HG02943 (cell line): ENCODE measurements at regions not wholly inside any gene's neighbourhood (a gene's known extent, or its start where the extent isn't known, plus 50 kb on each side); places are given as distances from the start of the nearest gene placed in this dataset.

ENCODE experiments used
- ATAC-seq: cut with Tn5 transposase; IDR thresholded peaks from one replicate; pipeline ENCODE4 v1.9.1; 2021; ENCODE audit warnings: mild to moderate bottlenecking, low read depth, moderate library complexity; ENCODE audit not compliant: unreplicated experiment

DNA sequence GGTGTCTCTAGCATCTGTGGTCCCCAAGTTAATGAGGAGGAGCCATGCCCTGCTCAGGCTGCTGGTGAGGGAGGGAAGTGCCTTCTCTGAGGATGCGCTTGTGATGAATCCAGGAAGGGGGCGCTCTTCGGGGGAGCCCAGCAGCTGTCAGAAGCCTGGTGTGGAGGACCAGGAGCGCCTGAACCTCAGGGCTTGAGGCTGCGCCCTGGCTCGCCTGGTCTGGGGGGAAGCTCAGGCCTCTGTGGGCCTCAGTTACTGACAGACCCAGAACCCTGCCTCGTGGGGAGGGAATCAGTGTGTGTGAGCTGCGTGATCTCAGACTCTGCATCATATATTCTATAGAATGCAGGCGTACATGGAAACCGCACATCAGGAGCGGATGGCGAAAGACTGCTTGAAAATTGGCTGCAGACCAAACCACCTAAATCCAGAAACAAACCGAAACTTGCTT lies 126.1 kb downstream of the SEC14L1 start:
- no peak for ATAC-seq

DNA sequence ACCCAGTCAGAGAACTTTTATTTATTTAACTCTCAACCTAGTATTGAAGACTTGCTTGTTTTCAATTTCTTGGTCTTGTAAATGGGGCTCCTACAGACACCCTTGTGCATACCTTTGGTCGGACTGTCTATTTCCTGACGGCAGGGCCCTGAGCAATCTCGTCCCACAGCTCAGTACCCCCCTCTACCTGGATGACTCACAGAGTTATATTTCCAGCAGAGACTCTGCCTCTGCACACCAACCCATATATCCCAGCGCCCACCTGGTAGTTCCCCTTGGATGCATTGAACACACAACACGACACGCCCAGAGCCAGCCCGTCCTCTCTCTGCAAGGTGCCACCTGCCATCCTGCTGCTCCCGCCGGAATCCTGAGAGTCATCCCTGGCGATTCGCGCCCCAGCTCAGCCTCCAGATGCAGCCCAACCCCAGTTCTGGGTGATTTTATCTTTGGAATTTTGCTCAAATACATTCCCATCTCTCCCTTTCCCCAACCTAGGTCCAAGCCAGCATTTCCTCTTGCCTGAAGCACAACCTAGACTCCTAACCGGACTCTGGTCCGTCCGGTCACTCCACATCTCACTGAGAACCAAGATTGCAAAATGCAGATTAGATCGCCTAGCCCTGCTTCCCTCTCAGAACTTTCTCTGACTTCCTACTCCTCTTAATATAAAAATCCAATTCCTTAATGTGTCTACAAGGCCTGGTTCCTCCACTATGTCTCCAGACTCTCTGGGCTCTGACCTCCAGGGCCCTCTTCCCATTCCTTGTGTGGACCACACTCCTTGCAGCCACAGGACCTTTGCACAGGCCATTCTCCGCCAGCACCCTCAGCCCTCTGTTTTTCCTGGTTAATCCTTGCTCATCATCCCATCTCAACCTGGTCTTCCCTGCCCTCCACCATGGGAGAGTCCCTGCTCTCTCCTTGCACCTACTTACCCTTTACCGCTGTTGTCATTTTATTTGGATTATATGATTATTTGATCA lies 129.2 kb downstream of the SEC14L1 start:
- ATAC-seq = no peak

DNA sequence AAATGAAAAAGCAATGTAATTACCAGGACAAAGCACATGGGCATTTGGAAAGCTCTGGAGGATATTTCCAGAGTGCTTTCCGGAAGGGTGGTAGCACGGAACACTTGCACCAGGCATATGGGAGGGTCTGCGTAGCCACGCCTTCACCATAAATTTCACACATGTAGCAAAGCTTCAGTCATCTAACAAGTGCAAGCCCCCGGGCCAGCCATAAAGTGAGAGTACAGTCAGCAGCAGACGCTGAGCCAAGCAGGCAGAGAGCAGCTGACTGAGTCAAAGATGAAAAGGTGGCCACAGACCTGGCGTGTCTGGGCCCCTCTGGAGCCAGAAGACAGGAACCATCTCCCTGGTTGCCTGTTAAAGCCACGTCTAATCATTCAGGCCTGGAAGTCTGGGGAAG lies 130.6 kb downstream of the SEC14L1 start:
- no peak for ATAC-seq

DNA sequence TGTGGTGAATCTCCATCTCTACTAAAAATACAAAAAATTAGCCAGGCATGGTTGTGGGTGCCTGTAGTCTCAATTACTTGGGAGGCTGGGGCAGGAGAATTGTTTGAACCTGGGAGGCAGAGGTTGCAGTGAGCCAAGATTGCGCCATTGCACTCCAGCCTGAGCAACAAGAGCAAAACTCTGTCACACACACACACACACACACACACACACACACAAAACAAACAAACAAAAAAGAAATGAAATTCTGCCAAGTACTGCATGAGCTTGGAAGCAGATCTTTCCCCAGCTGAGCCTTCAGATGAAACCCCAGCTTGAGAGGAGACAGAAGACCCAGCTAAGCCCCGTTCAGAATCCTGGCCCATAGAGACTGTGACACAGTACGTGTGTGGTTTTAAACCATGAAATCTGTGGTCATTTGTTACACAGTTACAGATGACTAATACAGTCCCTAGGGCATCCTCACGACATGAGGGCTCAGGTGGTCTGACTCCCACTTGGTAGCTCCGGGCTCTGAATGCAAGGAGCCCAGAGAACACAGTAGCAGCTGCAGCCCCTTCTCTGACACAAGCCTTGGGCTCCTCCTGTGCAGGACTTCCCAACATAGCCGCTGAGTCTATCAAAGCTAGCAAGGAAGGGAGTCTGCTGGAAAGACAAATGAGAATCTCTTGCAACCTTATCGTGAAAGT lies 132.8 kb downstream of the SEC14L1 start:
- ATAC-seq = no peak

DNA sequence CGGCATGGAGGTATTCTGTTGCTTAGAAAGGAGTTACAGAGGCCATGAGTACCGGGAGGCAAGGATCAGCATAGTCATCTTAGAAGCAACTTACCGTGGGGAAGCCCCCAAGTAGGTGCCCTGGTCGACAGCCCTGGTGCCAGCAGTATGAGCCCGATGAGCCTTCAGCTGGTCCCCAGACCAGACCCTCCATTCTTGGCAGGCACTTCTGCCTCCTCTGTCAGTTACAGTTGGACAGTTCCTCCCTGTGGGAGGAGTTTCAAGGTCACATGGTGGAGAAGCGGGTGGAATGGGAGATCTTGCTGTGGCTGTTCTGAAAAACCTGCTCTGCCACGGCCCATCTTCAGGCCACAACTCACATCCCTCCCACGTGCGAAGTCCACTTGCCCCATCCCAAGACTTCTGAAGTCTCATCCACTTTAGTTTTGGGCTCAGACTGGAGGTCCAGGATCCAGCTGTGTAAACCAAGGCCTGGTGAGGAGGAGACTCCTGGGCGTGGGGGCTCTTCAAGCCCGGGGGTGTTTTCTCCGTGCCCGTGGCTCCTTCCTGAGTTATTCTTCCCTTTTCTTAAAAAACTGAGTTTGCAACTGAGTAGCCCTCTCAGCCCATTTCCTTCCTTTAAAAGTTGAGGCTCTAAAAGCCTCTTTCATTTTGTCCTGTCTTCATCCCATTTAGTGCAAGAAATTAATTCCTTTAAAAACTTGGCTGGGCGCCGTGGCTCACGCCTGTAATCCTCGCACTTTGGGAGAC lies 133.5 kb downstream of the SEC14L1 start:
- ATAC-seq = no peak

DNA sequence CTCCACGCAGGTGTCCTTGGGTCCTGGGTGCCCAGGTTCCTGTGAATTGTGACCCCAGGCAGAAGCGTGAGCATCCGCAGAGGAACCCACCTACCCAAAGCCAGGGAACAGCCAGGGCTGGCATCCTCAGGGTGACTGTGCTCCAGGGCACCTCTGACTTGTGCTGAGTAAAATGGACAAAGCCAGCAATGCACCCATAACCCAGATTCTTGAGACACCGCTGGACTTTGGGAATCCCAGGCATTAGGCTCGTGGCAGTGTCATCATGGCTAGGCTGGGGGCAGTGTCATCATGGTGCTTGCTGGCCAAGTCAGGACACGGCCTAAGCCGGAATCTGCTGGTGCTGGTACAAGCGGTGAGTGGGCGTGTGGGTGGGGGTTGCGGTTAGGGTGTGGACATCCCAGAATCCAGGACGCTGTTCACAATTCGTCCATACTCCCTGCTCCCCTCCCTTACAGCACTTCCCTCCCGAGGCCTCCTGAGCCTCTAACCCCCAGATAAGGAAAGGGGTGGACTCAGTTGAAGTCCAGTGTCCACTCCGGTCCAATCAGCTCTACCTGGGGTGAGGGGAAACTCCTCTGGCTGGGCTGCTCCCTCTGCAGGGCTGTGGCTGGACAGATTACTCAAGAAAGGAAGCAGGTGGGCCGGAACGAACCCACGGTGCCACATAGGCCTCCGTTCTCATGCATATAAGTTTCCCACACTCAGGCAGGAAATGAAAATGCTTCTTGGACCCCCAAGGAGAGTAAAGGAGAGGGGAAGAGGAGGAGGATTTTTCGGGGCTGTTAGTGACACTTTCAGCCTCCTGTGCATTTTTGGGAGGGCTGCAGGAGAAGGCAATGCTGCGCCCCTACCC lies 138.9 kb downstream of the SEC14L1 start:
- ATAC-seq = no peak

DNA sequence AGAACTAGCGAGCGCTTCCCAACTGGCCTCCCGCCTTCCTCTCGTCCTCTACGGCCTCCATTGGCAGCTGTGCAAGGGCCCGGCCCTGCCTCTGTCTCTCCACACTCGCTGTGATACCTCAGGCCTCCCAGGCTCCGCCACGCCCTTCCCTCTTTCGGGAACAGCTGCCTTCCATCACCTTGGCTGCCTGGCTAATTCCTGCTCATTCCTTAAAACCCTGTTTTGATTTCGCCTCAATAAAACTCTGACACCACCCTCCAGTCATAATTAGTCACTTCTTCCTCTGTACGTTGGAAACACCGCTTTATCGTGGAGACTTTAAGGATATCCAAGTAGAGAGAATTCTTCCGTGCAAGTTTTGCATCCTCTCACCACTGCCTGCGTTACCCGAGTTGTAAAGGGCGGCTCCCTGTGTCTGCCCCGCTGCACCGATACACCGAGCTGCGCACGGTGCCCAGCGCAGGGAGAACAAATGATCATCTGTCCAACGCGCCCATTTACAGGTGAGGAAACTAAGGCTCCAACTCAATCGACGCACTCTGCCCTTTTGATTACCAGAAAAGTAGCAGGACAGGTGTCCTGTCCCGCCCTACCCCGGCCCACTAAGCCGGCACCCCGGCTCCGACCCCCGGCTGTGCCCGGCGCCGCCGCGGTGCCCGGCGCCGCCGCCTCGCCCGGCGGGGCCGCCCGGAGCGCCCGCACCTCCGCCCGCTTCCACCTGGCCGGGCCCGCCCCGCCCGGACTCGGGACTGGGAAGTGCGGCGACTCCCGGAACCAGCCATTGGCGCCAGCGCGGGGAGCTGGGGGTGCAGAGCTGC lies 139.7 kb downstream of the SEC14L1 start:
- ATAC-seq = no peak

DNA sequence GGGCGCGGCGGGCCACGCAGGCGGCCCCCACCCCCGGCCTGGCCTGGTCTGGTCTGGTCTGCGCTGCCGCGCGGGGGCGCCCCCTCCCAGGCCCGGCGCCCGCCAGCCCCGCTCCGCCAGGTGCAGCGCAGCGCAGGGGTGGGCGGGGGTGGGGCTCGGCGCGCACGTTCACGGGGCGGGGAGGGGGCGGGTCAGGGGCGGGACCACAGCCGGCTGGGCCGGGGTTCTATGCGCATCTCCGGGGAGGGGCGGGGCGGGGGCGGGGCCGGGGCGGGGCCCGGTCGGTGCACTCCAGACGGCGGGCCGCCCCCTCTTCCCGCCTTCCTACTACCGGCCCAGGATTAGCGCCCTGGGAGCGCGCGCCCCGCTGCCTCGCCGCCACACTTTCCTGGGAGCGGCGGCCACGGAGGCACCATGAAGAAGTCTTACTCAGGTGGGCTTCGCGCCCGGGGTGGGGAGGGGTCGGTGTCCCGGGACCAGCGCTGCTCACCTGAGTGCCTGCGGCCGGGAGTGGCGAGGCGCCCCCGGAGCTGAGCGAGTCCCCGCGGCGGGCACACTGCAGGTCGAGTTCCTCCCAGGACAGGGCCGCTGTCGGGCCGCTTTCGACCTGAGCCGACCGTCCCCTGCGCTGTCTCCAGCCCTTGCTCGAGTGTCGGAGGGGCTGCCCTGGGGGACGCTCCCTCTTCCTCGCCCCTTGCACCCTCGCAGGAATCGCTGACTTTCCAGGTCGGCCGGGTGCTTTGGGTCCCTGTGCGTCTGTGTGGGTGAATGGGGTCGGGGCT lies 140.5 kb downstream of the SEC14L1 start:
- ATAC-seq = no peak

DNA sequence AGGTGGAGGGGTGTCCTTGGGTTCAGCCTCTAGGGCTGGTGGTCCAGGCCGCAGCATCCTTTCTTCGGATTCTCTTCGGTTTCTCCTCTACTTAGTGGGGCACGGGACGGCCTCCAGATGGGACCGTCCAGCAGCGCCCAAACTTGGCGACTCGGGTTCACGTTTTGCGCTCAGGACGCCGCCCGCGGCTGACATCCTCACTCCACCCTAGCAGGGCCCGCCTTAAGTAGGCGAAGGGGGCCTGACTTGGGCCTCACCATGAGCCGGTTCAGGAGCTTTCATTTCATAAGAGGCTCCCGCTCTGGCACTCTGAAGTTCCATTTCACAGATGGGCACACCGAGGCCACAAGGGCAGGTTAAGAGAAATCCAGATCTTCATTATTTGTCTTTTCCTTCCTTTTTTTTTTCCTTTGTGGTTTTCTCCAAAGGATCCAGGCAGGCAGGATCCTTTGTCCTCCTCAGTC lies 141.2 kb downstream of the SEC14L1 start:
- ATAC-seq = no peak

DNA sequence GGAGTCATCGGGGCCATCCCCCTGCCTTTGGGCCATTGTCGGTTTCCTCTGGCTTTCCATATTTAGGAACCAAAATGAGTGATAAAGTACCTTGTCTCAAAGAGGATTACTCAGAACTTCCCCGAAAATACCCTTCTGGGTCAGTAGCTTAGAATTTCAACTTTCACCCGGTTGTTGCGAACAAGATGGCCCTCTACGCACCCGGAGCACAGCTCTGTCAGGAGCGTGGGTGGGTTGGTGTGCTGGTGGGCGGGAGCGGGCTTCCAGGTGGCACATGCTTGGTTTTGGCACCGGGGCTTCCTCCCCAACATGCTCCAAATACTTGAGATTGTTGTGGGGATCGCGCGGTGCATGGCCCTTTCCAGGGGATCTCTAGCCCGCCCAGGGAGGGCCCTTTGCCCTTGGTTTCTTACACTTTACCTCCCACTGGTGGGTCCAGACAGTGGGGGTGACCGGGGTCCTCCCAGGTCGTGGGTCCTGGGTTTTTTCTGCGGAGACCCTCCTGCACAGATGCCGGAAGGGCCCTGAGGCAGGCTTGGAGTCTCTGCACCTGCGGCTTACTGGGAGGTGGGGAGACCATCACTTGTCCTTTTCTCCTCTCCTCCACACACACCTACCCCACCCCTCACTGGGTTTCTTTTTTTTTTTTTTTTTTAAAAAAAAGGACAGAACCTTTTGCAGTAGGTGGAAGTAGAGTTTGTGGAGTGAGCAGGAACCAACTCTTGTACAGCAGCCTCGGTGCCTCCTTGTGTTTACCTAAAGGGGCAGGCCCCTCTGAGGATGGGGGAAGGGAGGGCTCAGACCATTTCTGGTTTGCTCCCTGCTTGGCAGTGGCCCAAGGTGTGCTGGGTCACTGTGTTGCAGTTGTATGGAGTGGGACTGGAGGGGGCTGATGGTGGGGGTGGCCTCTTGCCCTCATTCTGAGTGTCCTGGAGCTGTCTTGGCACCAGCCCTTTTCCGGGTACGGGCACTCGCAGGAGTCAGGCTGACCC lies 142.1 kb downstream of the SEC14L1 start:
- no peak for ATAC-seq

DNA sequence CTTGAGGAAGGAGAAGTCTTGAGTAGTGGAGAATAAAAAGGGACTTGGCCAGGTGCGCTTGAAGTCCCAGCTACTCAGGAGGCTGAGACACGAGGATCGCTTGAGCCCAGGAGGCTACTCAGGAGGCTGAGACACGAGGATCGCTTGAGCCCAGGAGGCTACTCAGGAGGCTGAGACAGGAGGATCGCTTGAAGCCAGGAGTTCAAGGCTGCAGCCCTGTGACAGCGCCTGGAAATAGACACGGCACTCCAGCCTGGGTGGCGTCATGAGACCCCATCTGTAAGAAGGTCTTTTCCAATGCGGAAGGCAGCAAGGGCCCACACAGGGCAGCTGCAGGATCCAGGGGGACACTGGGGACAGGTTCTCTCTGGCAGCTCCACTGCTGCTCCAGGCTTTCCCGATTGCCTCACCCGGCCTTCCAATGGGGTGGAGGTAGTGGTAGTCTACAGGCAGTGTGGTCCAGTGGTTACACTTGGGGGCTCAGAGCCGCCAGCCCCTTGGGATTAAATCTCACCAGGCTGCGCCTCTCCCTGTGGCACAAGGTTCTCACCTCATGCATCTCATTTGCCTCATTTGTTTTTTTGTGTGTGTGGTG lies 143.4 kb downstream of the SEC14L1 start:
- no peak for ATAC-seq

DNA sequence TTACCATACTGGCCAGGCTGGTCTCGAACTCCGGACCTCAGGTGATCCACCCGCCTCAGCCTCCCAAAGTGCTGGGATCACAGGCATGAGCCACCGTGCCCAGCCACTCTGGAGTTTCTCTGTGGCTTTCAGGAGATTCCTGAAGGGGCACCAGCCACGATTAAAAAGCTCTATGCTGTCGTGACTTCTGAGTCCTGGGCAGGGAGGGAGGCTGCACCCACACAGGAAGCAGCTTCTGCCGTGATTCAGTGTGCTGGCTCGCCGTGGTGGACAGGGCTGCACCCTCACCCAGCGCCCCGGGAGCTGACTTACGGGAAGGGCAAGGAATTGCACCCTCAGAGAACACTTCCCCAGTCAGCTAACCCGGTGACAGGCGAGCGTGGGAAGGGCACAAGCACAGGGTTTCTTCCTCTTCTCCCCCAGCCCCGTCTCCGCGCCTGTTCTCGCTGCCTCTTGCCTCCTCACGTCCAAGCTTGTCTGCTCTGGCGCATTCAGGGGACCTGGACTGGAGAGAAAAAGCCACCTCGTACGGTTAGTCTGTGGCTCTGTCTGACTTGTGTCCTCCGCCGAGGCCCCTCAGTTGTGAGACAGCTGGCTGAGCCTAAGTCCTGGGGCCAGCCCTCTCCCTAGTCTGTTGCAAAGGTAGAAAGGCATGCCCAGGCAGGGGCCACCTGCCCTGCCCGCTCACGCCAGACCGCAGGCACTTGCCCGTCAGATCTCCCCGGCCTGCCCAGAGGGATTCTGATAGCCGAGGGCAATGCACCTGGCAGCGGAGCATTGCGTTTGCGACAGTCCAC lies 145.0 kb downstream of the SEC14L1 start:
- no peak for ATAC-seq

DNA sequence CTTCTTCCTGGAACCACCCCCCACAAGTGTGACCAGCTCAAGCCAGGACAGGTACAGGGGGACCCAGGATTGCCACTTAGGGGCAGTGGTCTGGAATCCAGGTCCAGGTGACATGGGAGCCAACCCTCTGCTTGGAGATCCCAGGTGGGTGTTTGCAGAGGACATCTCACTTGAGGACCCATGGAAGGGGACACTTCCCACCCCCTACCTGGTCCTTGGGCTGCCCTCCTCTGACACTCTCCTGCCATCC lies 145.5 kb downstream of the SEC14L1 start:
- ATAC-seq = no peak

DNA sequence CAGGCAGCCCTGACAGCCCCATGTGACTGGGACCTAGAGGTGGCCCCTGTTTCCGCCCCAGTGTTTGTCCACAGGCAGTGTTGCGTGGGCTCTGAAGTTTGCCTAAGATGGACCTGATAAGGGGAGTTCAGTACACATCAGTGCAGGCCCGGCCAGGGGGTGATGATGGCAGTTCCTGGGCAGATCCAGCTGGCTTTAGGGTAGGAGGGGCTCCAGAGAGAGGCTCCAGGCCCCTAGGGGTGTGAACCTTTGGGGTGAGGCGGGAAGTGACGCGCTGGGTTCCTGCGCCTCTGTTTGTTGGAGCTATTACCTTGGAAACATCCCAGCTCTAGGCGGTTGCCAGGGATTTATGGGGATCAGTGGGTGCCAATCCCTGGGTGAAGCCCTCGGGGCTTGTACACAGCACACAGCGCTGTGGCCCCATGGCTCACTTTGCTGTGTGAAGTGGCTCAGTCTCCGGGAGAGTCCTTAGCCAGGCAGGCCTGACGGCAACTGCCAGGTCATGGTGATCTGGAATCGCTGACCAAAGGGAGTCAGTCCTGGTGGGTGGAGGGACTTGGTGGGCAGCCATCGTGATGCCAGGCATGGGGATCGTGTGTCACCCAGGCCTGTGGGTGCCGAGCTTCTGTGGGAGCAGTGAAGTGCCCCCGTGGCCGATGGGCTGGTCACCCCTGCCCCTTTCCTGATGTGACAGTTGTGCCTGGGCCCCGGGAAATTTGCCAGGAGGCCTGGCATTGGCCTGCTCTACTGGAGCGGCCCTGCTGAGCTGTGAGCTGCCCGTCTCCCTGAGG lies 146.1 kb downstream of the SEC14L1 start:
- ATAC-seq = no peak

DNA sequence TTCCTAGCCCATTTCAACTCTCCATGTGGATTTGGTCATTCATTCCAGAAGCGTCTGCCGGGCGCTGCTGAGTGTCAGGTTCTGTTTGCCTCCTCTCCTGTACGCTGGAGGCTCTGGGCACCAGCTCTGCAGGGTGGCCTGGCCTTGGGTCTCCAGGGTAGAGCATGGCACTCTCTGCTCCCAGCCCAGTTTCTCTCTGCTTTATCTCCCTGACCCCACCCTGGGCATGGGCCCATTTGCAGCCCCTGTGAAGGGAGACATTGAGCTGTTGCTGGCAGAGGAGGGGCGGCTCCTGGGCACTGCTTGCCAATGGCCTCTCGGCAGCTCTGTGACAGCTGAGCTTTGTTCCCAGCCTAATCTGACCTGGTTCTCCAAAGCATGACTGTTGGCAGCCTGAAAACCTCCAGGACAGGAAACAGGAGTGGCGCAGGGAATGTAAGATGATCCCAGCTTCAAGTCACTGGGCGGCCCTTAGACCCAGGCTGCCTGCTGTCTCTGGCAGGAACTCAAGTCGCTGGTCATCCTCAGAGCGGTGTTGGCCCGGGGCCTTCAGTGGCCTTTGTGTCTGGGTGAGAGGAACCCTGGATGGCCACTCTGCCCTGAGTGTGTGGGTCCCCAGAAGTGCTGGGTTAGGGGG lies 146.8 kb downstream of the SEC14L1 start:
- ATAC-seq = no peak
